CD4-positive, alpha-beta T cell (primary cell): ENCODE measurements at regions not wholly inside any gene's neighbourhood (a gene's known extent, or its start where the extent isn't known, plus 50 kb on each side); places are given as distances from the start of the nearest gene placed in this dataset.
"Not testable (repeated sequence)": the region's sequence is repeated elsewhere in the genome, so short reads cannot be mapped to it uniquely, and the experiment has no call there.

Experiments
- ATAC-seq: fragments of 200-7000 bp; cut with Tn5 transposase; one replicate; pipeline ENCODE4 v1.10.0; 2022; ENCODE audit warnings: mild to moderate bottlenecking; ENCODE audit not compliant: poor library complexity
- CTCF ChIA-PET: fragments of 350-600 bp; sonication (Branson Sonifier 250); formaldehyde crosslinking; loops from one replicate; lab custom pipeline; 2021; ENCODE audit warnings: antibody characterized with exemption, inconsistent platforms; lab: Charles Lee
- POLR2A ChIA-PET: fragments of 350-600 bp; sonication (Branson Sonifier 250); formaldehyde crosslinking; loops from one replicate; lab custom pipeline; 2021; ENCODE audit warnings: antibody characterized with exemption, inconsistent platforms; lab: Charles Lee
- DNase-seq, 14 experiments: peaks; one replicate each; pipeline ENCODE4 v3.0.0-alpha.2; 2013 to 2020; ENCODE audit warnings: mixed read lengths in 2 of 14
- H3K27ac ChIP-seq, 2 donors: one replicate each; pipeline versions ENCODE4 v1.5.1 to v1.7.0; 2013; ENCODE audit warnings: low read length in 2 of 2, low read depth in 1 of 2, mild to moderate bottlenecking in 1 of 2
- H3K27me3 ChIP-seq, 2 experiments: 1 replicate in 1 of 2; 2 replicates in 1 of 2; pipeline versions ENCODE4 v1.6.1 to v1.7.0; 2013; ENCODE audit warnings: low read length in 2 of 2, control low read depth in 1 of 2, mild to moderate bottlenecking in 1 of 2, moderate library complexity in 1 of 2; ENCODE audit not compliant: insufficient read depth in 2 of 2, control insufficient read depth in 1 of 2
- H3K36me3 ChIP-seq: one replicate; pipeline ENCODE4 v1.6.1; 2013; ENCODE audit warnings: low read length, control low read depth; ENCODE audit not compliant: insufficient read depth
- H3K4me1 ChIP-seq: one replicate; pipeline ENCODE4 v1.6.1; 2013; ENCODE audit warnings: low read length, control low read depth; ENCODE audit not compliant: insufficient read depth
- H3K4me3 ChIP-seq: one replicate; pipeline ENCODE4 v1.5.1; 2013; ENCODE audit warnings: mild to moderate bottlenecking, low read length, moderate library complexity
- H3K9me3 ChIP-seq, 2 experiments: 1 replicate in 1 of 2; 2 replicates in 1 of 2; pipeline versions ENCODE4 v1.6.1 to v1.7.0; 2013; ENCODE audit warnings: low read length in 2 of 2, mild to moderate bottlenecking in 2 of 2, control low read depth in 1 of 2, moderate library complexity in 1 of 2; ENCODE audit not compliant: control insufficient read depth in 1 of 2, insufficient read depth in 1 of 2
- H3K27ac Mint-ChIP-seq: one replicate; pipeline ENCODE4 v1.8.0; 2020; ENCODE audit warnings: mixed read lengths
- H3K27me3 Mint-ChIP-seq: one replicate; pipeline ENCODE4 v1.8.0; 2021; ENCODE audit warnings: mixed read lengths
- H3K36me3 Mint-ChIP-seq: one replicate; pipeline ENCODE4 v1.8.0; 2021; ENCODE audit warnings: low read depth, mixed read lengths
- H3K4me1 Mint-ChIP-seq: one replicate; pipeline ENCODE4 v1.8.0; 2021; ENCODE audit warnings: low read depth, mixed read lengths
- H3K4me3 Mint-ChIP-seq: one replicate; pipeline ENCODE4 v1.8.0; 2020; ENCODE audit warnings: mild to moderate bottlenecking, mixed read lengths
- H3K9me3 Mint-ChIP-seq: one replicate; pipeline ENCODE4 v1.8.0; 2020; ENCODE audit warnings: mixed read lengths
- intact Hi-C, 2 experiments: fragments of 100-400 bp; cut with DNase I in 1 of 2; cut with micrococcal nuclease in 1 of 2; formaldehyde crosslinking; loops; one replicate each; pipeline versions ENCODE4 v1.15.1 to v1.9.0; 2023 to 2025; cut with DNase I, micrococcal nuclease
- TF ChIP-seq, protein P1 (sequence below): fragments of 200-600 bp; IDR thresholded peaks from one replicate; pipeline ENCODE4 v1.8.0; 2022; ENCODE audit warnings: antibody characterized with exemption, mild to moderate bottlenecking

DNA sequence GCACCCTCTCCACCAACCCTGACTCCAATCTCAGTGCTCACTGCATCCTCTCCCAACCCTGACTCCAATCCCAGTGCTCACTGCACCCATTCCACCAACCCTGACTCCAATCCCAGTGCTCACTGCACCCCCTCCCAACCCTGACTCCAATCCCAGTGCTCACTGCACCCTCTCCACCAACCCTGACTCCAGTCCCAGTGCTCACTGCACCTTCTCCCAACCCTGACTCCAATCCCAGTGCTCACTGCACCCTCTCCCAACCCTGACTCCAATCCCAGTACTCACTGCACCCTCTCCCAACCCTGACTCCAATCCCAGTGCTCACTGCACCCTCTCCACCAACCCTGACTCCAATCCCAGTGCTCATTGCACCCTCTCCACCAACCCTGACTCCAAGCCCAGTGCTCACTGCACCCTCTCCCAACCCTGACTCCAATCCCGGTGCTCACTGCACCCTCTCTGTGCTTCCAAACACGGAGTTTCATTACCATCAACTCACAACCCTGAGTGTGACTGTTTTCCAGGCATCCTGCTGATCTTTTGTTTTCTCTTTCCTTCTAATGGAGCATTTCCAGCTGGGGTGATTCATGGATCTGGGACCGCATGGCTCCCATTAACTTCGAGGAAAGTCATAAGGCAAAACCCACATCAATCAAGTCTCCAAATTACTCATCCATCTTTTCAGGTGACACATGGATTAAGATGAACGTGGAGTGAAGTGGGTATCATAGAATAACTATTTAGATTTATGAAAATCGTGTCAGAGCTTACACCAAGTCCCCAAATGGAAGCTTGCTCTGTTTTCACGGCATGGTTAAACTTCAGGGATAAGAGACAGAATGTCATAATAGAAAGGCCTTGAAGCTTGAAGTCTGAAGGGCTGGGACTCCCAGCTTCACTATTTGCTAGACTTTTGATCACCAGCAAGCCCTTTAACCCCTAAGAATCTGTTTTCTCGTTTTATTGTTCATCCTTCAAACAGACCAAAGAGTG, 135.3 kb upstream of the ZNF618 start:
- intact Hi-C loops, H3K9me3 ChIP-seq, H3K4me1 ChIP-seq, CTCF ChIA-PET, DNase-seq, ATAC-seq, H3K36me3 Mint-ChIP-seq, H3K4me3 ChIP-seq, H3K27me3 ChIP-seq, H3K36me3 ChIP-seq, H3K27ac Mint-ChIP-seq, H3K4me3 Mint-ChIP-seq, H3K9me3 Mint-ChIP-seq, H3K27ac ChIP-seq, H3K4me1 Mint-ChIP-seq: not testable (repeated sequence)
- H3K27me3 Mint-ChIP-seq, result peaks cover 40% of the 10 kb centered on the region
- POLR2A ChIA-PET, result interaction anchor here (0.6 kb wide), 1 partner anchor 167 kb away, joined by 3 read pairs; no protein-coding TSS in a partner anchor

DNA sequence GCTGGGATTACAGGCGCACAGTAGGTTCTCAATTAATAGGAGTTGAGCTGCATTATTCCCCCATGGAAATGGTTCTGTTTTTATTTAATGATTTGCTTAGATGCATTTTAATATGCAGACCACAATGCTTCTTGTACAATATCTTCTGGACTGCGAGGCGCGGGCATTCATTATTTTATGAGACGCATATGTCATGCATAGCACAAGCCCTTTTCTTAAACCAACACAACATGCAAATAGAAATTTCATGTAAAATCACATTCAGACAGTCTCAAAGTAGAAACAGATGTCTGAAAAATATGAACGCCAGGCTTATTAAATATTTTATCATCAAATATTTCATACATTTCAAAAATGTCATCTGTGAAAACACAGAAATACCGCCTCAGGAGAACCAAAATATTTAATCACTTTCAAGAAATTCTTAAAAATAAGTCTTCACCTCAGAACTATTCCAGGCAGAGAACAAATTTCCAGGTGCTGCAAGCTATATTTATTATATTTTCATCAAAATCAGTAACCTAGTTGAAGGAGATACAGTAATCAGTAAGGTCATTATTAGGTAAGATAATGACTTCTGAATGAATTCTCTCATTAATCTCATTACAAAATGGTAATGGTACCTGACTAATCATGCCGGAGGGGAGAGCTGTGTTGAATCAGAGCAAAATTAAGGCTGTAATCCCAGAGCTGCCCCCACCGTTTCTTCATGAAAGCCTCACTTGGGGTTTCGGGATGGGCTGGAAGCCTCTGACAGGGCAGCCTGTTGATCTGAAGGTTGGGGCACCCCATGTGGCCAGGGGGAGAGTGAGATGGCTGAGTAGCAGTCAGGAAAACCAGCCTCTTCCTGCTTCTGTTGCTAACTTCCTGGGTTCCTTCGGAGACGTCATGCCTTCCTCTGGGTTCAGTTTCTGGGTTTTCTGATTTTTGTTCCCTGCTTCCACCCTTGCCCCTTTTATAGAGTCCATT, 133.9 kb upstream of the ZNF618 start:
- DNase-seq (no peak), ATAC-seq (no peak)
- intact Hi-C loops, result no loop called here
- Mint-ChIP-seq H3K4me3 (no peak overlapping the region), H3K36me3 (no peaks in the 10 kb centered on the region), H3K9me3 (peaks cover 3% of the 10 kb centered on the region), H3K4me1 (no peaks in the 10 kb centered on the region), H3K27ac (no peak overlapping the region), H3K27me3 (peaks cover 46% of the 10 kb centered on the region)
- Histone ChIP-seq H3K4me1 (no peaks in the 10 kb centered on the region), H3K27ac (no peak overlapping the region), H3K4me3 (no peak overlapping the region), H3K36me3 (no peaks in the 10 kb centered on the region), H3K9me3 (peaks cover 0 to 7% of the 10 kb centered on the region in 2 experiments), H3K27me3 (no peaks in the 10 kb centered on the region)
- ChIA-PET POLR2A (no interaction called here), CTCF (no interaction called here)
- TF ChIP-seq, protein P1, sequence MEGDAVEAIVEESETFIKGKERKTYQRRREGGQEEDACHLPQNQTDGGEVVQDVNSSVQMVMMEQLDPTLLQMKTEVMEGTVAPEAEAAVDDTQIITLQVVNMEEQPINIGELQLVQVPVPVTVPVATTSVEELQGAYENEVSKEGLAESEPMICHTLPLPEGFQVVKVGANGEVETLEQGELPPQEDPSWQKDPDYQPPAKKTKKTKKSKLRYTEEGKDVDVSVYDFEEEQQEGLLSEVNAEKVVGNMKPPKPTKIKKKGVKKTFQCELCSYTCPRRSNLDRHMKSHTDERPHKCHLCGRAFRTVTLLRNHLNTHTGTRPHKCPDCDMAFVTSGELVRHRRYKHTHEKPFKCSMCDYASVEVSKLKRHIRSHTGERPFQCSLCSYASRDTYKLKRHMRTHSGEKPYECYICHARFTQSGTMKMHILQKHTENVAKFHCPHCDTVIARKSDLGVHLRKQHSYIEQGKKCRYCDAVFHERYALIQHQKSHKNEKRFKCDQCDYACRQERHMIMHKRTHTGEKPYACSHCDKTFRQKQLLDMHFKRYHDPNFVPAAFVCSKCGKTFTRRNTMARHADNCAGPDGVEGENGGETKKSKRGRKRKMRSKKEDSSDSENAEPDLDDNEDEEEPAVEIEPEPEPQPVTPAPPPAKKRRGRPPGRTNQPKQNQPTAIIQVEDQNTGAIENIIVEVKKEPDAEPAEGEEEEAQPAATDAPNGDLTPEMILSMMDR, result no peak

DNA sequence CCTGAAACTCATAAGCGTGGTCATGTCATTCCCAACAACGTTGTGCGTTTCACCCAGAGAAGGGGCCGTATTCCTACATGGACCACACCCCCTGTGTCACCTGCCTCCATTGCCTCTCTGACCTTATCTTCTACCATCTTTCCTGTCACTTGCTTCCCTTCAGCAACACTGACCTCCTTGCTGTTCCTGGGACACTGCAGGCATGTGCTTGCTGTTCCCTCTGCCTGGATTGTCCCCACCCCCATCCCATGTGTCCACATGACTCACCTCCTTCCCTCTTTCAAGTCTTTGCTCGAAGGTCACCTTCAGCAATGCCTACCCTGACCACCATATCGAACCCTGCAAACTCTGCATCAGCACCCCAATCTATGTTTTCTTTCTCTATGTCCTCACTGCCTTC, 133.2 kb upstream of the ZNF618 start:
- Mint-ChIP-seq H3K27ac (no peak overlapping the region), H3K9me3 (peaks cover 4% of the 10 kb centered on the region), H3K4me3 (no peak overlapping the region), H3K36me3 (no peaks in the 10 kb centered on the region), H3K4me1 (no peaks in the 10 kb centered on the region), H3K27me3 (peaks cover 42% of the 10 kb centered on the region)
- POLR2A ChIA-PET, result no interaction called here
- Histone ChIP-seq H3K4me3 (no peak overlapping the region), H3K9me3 (peaks cover 0 to 7% of the 10 kb centered on the region in 2 experiments), H3K27ac (no peak overlapping the region), H3K36me3 (no peaks in the 10 kb centered on the region), H3K4me1 (no peaks in the 10 kb centered on the region), H3K27me3 (no peaks in the 10 kb centered on the region)
- TF ChIP-seq, protein P1, result no peak
- intact Hi-C loops, result no loop called here
- CTCF ChIA-PET, result no interaction called here
- ATAC-seq (no peak), DNase-seq (no peak)
